B cell (primary cell): ENCODE measurements at regions not wholly inside any gene's neighbourhood (a gene's known extent, or its start where the extent isn't known, plus 50 kb on each side); places are given as distances from the start of the nearest gene placed in this dataset.

ENCODE experiments used
- ATAC-seq: fragments of 200-7000 bp; cut with Tn5 transposase; one replicate; pipeline ENCODE4 v1.10.0; 2021; ENCODE audit warnings: low read depth, mild to moderate bottlenecking, moderate number of reproducible peaks, moderate library complexity
- CTCF ChIA-PET: fragments of 350-600 bp; sonication (Branson Sonifier 250); formaldehyde crosslinking; loops from one replicate; lab custom pipeline; 2021; ENCODE audit warnings: antibody characterized with exemption, inconsistent platforms; lab: Charles Lee
- POLR2A ChIA-PET: fragments of 350-600 bp; sonication (Branson Sonifier 250); formaldehyde crosslinking; loops from one replicate; lab custom pipeline; 2021; ENCODE audit warnings: antibody characterized with exemption; lab: Charles Lee
- DNase-seq: peaks from one replicate; pipeline ENCODE4 v3.0.0; 2013
- H2AFZ ChIP-seq: 2 replicates; pipeline ENCODE4 v1.6.1; 2012; ENCODE audit warnings: mild to moderate bottlenecking, low read depth, low read length; ENCODE audit not compliant: insufficient read depth, poor library complexity, severe bottlenecking
- H3K27ac ChIP-seq, 2 donors: 1 replicate in 1 of 2; 2 replicates in 1 of 2; pipeline ENCODE4 v1.5.1; 2012 to 2013; ENCODE audit warnings: low read length in 2 of 2, mild to moderate bottlenecking in 2 of 2, moderate library complexity in 1 of 2
- H3K27me3 ChIP-seq, 4 experiments: fragments of 200-600 bp in 1 of 4; sonication (generic) in 1 of 4; replicated peaks in 1 of 4; 1 replicate in 2 of 4; 2 replicates in 2 of 4; pipeline versions ENCODE4 v1.6.1 to v1.7.0; 2013 to 2016; ENCODE audit warnings: low read length in 3 of 4, mild to moderate bottlenecking in 2 of 4, mixed read lengths in 1 of 4, moderate library complexity in 1 of 4; ENCODE audit not compliant: insufficient read depth in 4 of 4, control insufficient read depth in 3 of 4; ENCODE audit errors: control extremely low read depth in 1 of 4
- H3K36me3 ChIP-seq, 2 experiments: replicated peaks in 1 of 2; 1 replicate in 1 of 2; 2 replicates in 1 of 2; pipeline versions ENCODE4 v1.6.1 to v1.7.1; 2013; ENCODE audit warnings: low read length in 1 of 2; ENCODE audit not compliant: insufficient read depth in 2 of 2, control insufficient read depth in 1 of 2; ENCODE audit errors: control extremely low read depth in 1 of 2, extremely low read depth in 1 of 2
- H3K4me1 ChIP-seq, 2 donors: fragments of 200-600 bp in 1 of 2; sonication (generic) in 1 of 2; 1 replicate in 1 of 2; 2 replicates in 1 of 2; pipeline versions ENCODE4 v1.5.1 to v1.6.1; 2013 to 2017; ENCODE audit warnings: low read length in 2 of 2; ENCODE audit not compliant: control insufficient read depth in 2 of 2, insufficient read depth in 2 of 2
- H3K4me2 ChIP-seq: replicated peaks from 2 replicates; pipeline ENCODE3; 2012; ENCODE audit warnings: mild to moderate bottlenecking, low read depth, low read length; ENCODE audit not compliant: poor library complexity, severe bottlenecking
- H3K4me3 ChIP-seq, 5 experiments: fragments of 200-600 bp in 1 of 5; sonication (generic) in 1 of 5; 1 replicate in 3 of 5; 2 replicates in 2 of 5; pipeline versions ENCODE4 v1.5.1 to v1.7.0; 2011 to 2016; ENCODE audit warnings: low read length in 4 of 5, mild to moderate bottlenecking in 4 of 5, low read depth in 2 of 5, control low read depth in 1 of 5, moderate library complexity in 1 of 5; ENCODE audit not compliant: insufficient read depth in 1 of 5; ENCODE audit errors: control extremely low read depth in 1 of 5, extremely low read depth in 1 of 5
- H3K79me2 ChIP-seq: fragments of 200-600 bp; sonication (generic); one replicate; pipeline ENCODE4 v1.6.0; 2016; ENCODE audit warnings: low read length; ENCODE audit not compliant: control insufficient read depth, insufficient read depth
- H3K9ac ChIP-seq: fragments of 200-600 bp; sonication (generic); 2 replicates; pipeline ENCODE4 v1.6.1; 2017; ENCODE audit warnings: mild to moderate bottlenecking, low read length, moderate library complexity
- H3K9me3 ChIP-seq, 3 donors: one replicate each; pipeline versions ENCODE4 v1.6.1 to v1.7.1; 2013; ENCODE audit warnings: low read length in 2 of 3; ENCODE audit not compliant: control insufficient read depth in 2 of 3, insufficient read depth in 1 of 3; ENCODE audit errors: control extremely low read depth in 1 of 3
- H4K20me1 ChIP-seq: 2 replicates; pipeline ENCODE4 v1.6.0; 2012; ENCODE audit warnings: mild to moderate bottlenecking, low read length; ENCODE audit not compliant: insufficient read depth, control insufficient read depth, poor library complexity, severe bottlenecking
- H3K27ac Mint-ChIP-seq: one replicate; pipeline ENCODE4 v1.8.0; 2021; ENCODE audit warnings: mixed read lengths
- H3K27me3 Mint-ChIP-seq: one replicate; pipeline ENCODE4 v1.8.0; 2021; ENCODE audit warnings: mixed read lengths
- H3K4me1 Mint-ChIP-seq: one replicate; pipeline ENCODE4 v1.8.0; 2021; ENCODE audit warnings: mixed read lengths
- H3K4me3 Mint-ChIP-seq: one replicate; pipeline ENCODE4 v1.8.0; 2021; ENCODE audit warnings: mixed read lengths
- H3K9me3 Mint-ChIP-seq: one replicate; pipeline ENCODE4 v1.8.0; 2022; ENCODE audit warnings: mixed read lengths; ENCODE audit not compliant: insufficient read depth
- CTCF ChIP-seq: fragments of 200-600 bp; IDR thresholded peaks from one replicate; pipeline ENCODE4 v1.8.0; 2022; ENCODE audit warnings: antibody characterized with exemption, mild to moderate bottlenecking
- EZH2 ChIP-seq: IDR thresholded peaks from 2 replicates; pipeline ENCODE4 v1.6.1; 2012; ENCODE audit warnings: borderline replicate concordance, low read depth, mild to moderate bottlenecking, moderate library complexity, low read length; ENCODE audit not compliant: insufficient read depth, poor library complexity, severe bottlenecking
- WGBS: methylation state at CpG from one replicate; pipeline ENCODE4 v1.1.5; 2013; ENCODE audit warnings: missing lambda C conversion rate; ENCODE audit not compliant: insufficient coverage; 5-methylcytosine and 5-hydroxymethylcytosine counted together
- intact Hi-C: fragments of 100-400 bp; cut with micrococcal nuclease; formaldehyde crosslinking; loops from one replicate; pipeline ENCODE4 v1.10.0; 2022

- DNase-seq (peak; percentile 65), ATAC-seq (peak; percentile 49)
- H3K36me3 ChIP-seq, result no peaks in the 10 kb centered on the region
- Mint-ChIP-seq H3K27ac (peak overlapping the region; percentile 26), H3K27me3 (no peaks in the 10 kb centered on the region), H3K4me3 (peak overlapping the region; percentile 68), H3K9me3 (no peaks in the 10 kb centered on the region), H3K4me1 (peaks cover 20% of the 10 kb centered on the region)
- no peaks in the 10 kb centered on the region for H3K27me3 ChIP-seq
- peak overlapping the region; percentile 52 for H3K4me2 ChIP-seq
- peak overlapping the region in 1 of 5 experiments; percentile 25 for H3K4me3 ChIP-seq
- CTCF ChIA-PET, result interaction anchor here (0.6 to 2.4 kb wide), 23 partner anchors 8 to 735 kb away, joined by 3 to 35 read pairs (median 5); no protein-coding TSS in a partner anchor
- TF ChIP-seq EZH2, result no peak
- TF ChIP-seq CTCF, result peak; percentile 72
- H4K20me1 ChIP-seq, result no peaks in the 10 kb centered on the region
- no peak overlapping the region for H3K27ac ChIP-seq
- peaks cover 0 to 4% (median 0%) of the 10 kb centered on the region in 3 donors for H3K9me3 ChIP-seq
- no peak overlapping the region for H3K9ac ChIP-seq
- peak overlapping the region; percentile 57 for H2AFZ ChIP-seq
- H3K79me2 ChIP-seq, result no peaks in the 10 kb centered on the region
- 42% methylated on average over 8 of the region's 8 CpGs for WGBS
- intact Hi-C loops, result loop anchor here (1.0 to 10.0 kb wide), 6 partner anchors 203 to 753 kb away; partner anchors contain the start of genes ABCA5 and MAP2K6
- no peaks in the 10 kb centered on the region for H3K4me1 ChIP-seq
- POLR2A ChIA-PET, result no interaction called here
These were observed 170.8 kb upstream of the FAM20A start for GRCh38 chr17:68771867-68772515.

GRCh38 chr17:68768804-68769203 lies 167.6 kb upstream of the FAM20A start:
- no peaks in the 10 kb centered on the region for H3K9me3 ChIP-seq
- no peaks in the 10 kb centered on the region for H3K27me3 ChIP-seq
- ChIA-PET CTCF (no interaction called here), POLR2A (no interaction called here)
- no peak overlapping the region for H3K9ac ChIP-seq
- Mint-ChIP-seq H3K9me3 (no peaks in the 10 kb centered on the region), H3K27ac (no peak overlapping the region), H3K4me3 (no peak overlapping the region), H3K27me3 (no peaks in the 10 kb centered on the region), H3K4me1 (peaks cover 8% of the 10 kb centered on the region)
- no peaks in the 10 kb centered on the region for H3K79me2 ChIP-seq
- H3K4me2 ChIP-seq, result no peak overlapping the region
- no peaks in the 10 kb centered on the region for H3K36me3 ChIP-seq
- intact Hi-C loops, result no loop called here
- no peak overlapping the region for H3K27ac ChIP-seq
- no CpG with 5 or more reads among the region's 6 CpGs for WGBS
- no peak overlapping the region for H2AFZ ChIP-seq
- TF ChIP-seq CTCF (no peak), EZH2 (no peak)
- H4K20me1 ChIP-seq, result no peaks in the 10 kb centered on the region
- no peak for ATAC-seq
- no peak for DNase-seq
- no peaks in the 10 kb centered on the region for H3K4me1 ChIP-seq
- H3K4me3 ChIP-seq, result no peak overlapping the region
